IPS DF 4.7 (cell line): ENCODE measurements at regions not wholly inside any gene's neighbourhood (a gene's known extent, or its start where the extent isn't known, plus 50 kb on each side); places are given as distances from the start of the nearest gene placed in this dataset.
A peak's percentile ranks its signal among the peaks of the same experiment; 100 is the strongest.

Source experiments
- DNase-seq: peaks from one replicate; pipeline ENCODE4 v3.0.0-alpha.2; 2013; ENCODE audit warnings: low spot score; ENCODE audit errors: extremely low read depth

- DNase-seq, result no peak
These were observed 1571.6 kb downstream of the AACS start for GRCh38 chr12:126636821-126637220.

GRCh38 chr12:126644236-126645020, 1579.2 kb downstream of the AACS start:
- DNase-seq, result no peak

GRCh38 chr12:126648074-126648473, 1582.8 kb downstream of the AACS start:
- no peak for DNase-seq

GRCh38 chr12:126651133-126651532, 1585.9 kb downstream of the AACS start:
- DNase-seq, result no peak

GRCh38 chr12:126663304-126664094, 1598.3 kb downstream of the AACS start:
- DNase-seq, result peak; percentile 60

DNA sequence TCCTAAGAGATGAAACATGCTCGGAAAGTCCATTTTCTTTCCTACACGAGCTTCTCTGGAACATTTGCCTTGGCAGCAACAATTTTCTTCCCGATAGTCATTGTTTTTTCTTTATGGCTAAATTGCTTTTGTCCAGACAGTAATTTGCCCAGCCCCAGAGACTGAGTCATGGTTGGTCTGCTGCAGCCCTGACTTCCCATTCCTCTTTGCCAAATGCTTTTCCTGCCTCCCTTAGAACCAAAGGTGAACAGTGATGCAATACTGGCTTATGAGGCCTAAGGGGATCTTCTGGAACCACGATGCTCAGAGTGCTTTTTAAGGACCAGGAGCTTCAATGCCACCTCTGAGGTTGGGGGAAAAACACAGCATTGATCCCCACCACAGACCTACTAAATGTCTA, 1599.6 kb upstream of the TMEM132C start:
- no peak for DNase-seq

DNA sequence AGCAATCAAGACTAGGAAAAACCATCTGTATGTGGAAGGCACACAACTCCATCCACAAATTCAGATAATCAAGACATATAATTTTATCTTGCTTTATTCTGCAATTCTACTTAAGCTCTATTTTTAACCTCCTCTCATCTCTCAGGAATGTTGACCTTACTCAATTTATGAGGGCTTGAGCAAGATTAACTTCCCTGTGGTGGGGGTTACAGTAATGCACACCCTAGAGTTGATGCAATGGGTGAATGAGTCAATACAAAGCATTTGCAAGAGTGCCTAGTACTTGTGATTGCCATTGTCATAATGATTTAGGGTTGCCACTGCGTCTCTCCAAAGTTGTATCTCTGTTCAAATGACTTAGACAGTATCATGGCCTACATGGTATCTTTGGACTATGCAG, 1598.4 kb upstream of the TMEM132C start:
- DNase-seq, result no peak

GRCh38 chr12:126668961-126669360, 1598.0 kb upstream of the TMEM132C start:
- no peak for DNase-seq

DNA sequence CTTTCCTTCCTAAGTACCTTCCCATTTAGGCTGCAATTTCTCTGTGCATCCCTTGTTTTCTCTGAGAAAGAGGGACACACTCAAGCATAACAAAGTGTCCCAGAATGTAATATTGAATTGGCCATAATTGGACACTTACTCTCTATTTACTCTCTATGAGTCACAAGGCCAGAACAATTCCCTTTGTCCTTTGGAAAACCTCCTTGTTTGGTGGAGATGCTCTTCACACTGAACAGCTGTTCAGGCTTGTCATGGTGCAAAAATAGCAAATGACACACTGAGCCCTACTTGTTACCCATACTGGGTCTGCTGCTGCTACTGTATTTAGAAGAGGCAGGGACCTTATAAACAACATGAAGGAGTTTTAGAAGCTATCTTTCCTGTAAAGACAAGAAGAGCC, 1590.5 kb upstream of the TMEM132C start:
- no peak for DNase-seq

- no peak for DNase-seq
These were observed 1585.3 kb upstream of the TMEM132C start for GRCh38 chr12:126681676-126682075.

DNA sequence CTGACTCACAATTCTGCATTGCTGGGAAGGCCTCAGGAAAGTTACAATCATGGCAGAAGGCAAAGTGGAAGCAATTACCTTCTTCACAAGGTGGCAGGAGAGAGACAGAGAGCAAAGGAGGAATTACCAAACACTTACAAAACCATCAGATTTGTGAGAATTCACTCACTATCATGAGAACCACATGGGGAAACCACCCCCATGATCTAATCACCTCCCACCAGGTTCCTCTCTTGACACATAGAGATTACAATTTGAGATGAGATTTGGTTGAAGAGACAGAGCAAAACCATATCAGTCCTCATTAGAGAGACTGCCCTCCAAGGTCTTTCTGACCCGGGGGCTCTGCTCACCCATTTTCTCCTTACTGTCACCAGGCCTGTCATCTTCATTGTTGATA, 1582.3 kb upstream of the TMEM132C start:
- DNase-seq, result no peak

GRCh38 chr12:126685636-126686035, 1581.3 kb upstream of the TMEM132C start:
- DNase-seq, result no peak

- no peak for DNase-seq
These were observed 1578.4 kb upstream of the TMEM132C start for GRCh38 chr12:126688556-126688955.

- DNase-seq, result no peak
These were observed 1566.9 kb upstream of the TMEM132C start for GRCh38 chr12:126700096-126700495.

DNA sequence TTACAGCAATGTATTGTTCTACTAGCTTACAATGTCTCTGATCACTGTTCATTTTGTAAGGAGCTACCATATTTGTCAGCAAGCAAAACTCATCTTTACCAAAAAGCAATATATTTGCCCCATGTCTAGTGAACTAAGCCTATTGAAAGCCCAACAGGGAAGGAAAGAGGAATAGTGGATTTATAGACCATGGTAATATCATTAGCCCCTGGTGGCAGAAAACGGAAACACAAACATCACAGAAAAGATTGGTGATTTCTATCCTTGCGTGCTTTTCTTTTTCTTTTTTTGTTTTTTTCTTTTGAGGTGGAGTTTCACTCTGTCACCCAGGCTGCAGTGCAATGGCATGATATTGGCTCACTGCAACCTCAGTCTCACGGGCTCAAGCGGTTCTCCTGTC, 1562.4 kb upstream of the TMEM132C start:
- no peak for DNase-seq

DNA sequence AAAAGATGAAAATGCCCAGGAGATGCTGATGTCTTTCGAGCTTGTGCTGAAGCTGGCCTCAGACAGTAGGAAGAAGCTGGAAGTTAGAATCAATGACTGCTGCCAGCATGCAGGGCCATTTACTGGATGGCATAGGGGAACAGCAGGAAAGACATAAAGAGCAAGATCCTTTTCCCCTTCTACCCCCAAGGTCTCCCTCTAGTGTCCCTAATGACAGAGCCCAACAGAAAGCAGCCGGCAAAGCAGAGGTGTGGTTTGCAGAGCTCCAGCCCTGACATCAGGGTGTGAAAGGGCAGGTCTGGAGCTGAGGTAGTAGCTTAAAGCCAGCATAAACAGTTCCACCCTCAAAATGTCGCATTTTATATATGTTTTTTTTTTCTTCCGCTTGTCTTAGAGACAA, 1560.7 kb upstream of the TMEM132C start:
- no peak for DNase-seq

- no peak for DNase-seq
These were observed 1558.5 kb upstream of the TMEM132C start for GRCh38 chr12:126708492-126708896.

DNA sequence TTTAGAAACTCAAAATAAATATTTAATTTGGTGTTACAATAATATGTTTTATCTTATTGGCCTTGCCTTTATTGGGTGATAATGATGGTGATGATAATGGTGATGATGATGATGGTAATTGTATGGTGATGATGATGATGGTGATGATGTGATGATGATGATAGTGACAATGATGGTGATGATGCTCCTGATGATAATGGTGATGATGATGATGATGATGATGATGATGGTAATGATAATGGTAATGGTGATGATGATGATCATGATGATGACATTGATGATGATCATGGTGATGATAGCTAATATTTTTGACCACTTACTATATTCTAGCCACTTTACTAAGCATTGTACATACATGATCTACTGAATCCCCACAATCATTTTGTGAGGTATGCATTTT, 1548.6 kb upstream of the TMEM132C start:
- no peak for DNase-seq

GRCh38 chr12:126719912-126720705, 1546.9 kb upstream of the TMEM132C start:
- no peak for DNase-seq

GRCh38 chr12:126726481-126727217, 1540.3 kb upstream of the TMEM132C start:
- DNase-seq, result no peak
